HepG2 (cell line): ENCODE measurements at regions not wholly inside any gene's neighbourhood (a gene's known extent, or its start where the extent isn't known, plus 50 kb on each side); places are given as distances from the start of the nearest gene placed in this dataset.

Experiments
- AGO2 ChIP-seq: fragments of 200-400 bp; formaldehyde crosslinking; optimal IDR thresholded peaks from 2 replicates; pipeline ENCODE3; 2017; ENCODE audit warnings: mild to moderate bottlenecking, low read depth, low read length, moderate library complexity
- BRCA1 ChIP-seq: sonication (generic); formaldehyde crosslinking; IDR thresholded peaks from 2 replicates; pipeline ENCODE4 v1.4.0; 2020; ENCODE audit warnings: missing genetic modification reagents
- CTCF ChIP-seq: sonication (generic); formaldehyde crosslinking; IDR thresholded peaks from 2 replicates; pipeline ENCODE4 v1.5.0; 2020; ENCODE audit warnings: mild to moderate bottlenecking, missing genetic modification reagents, moderate library complexity
- FOXK2 ChIP-seq: fragments of 450-650 bp; IDR thresholded peaks from 2 replicates; pipeline ENCODE4 v1.6.1; 2016
- KAT7 ChIP-seq: IDR thresholded peaks from 2 replicates; pipeline ENCODE4 v1.6.1; 2018; ENCODE audit warnings: borderline replicate concordance, missing compliant biosample characterization
- RAD21 ChIP-seq: fragments of 450-650 bp; formaldehyde crosslinking; IDR thresholded peaks from 2 replicates; pipeline ENCODE4 v1.5.0; 2020; ENCODE audit warnings: mild to moderate bottlenecking
- TAF1 ChIP-seq: sonication (generic); formaldehyde crosslinking; IDR thresholded peaks from 2 replicates; pipeline ENCODE4 v1.4.0; 2020; ENCODE audit warnings: missing genetic modification reagents
- ZBTB25 ChIP-seq: IDR thresholded peaks from 2 replicates; pipeline ENCODE4 v1.6.1; 2018; ENCODE audit warnings: missing genetic modification reagents
- ZBTB26 ChIP-seq: IDR thresholded peaks from 2 replicates; pipeline ENCODE4 v1.6.1; 2016; ENCODE audit warnings: missing compliant biosample characterization, missing genetic modification reagents, borderline replicate concordance
- ZFP62 ChIP-seq: sonication (generic); formaldehyde crosslinking; IDR thresholded peaks from 2 replicates; pipeline ENCODE4 v1.4.0; 2020; ENCODE audit warnings: missing genetic modification reagents
- ZNF646 ChIP-seq: sonication (generic); formaldehyde crosslinking; IDR thresholded peaks from 2 replicates; pipeline ENCODE4 v1.9.0; 2021; ENCODE audit warnings: mild to moderate bottlenecking, missing genetic modification reagents

GRCh38 chr2:150174971-150175421 is 312.5 kb downstream of the RND3 start:
- TF ChIP-seq BRCA1 (CRISPR knock-in tag) = no peak
- no peak for TF ChIP-seq ZFP62 (CRISPR knock-in tag)
- no peak for TF ChIP-seq ZBTB26 (CRISPR knock-in tag)
- no peak for TF ChIP-seq ZNF646
- TF ChIP-seq RAD21 (CRISPR knock-in tag) = no peak
- no peak for TF ChIP-seq CTCF
- TF ChIP-seq KAT7 (CRISPR knock-in tag) = no peak
- no peak for TF ChIP-seq TAF1
- no peak for TF ChIP-seq ZBTB25
- TF ChIP-seq FOXK2 = no peak
- TF ChIP-seq AGO2 = no peak
